IPS-18a (cell line): ENCODE measurements at regions not wholly inside any gene's neighbourhood (a gene's known extent, or its start where the extent isn't known, plus 50 kb on each side); places are given as distances from the start of the nearest gene placed in this dataset.

Experiments
- H3K27ac ChIP-seq: one replicate; pipeline ENCODE4 v1.5.1; 2013; ENCODE audit warnings: low read length
- H3K27me3 ChIP-seq: one replicate; pipeline ENCODE4 v1.6.1; 2013; ENCODE audit warnings: mild to moderate bottlenecking, low read length; ENCODE audit not compliant: control insufficient read depth, insufficient read depth
- H3K36me3 ChIP-seq: one replicate; pipeline ENCODE4 v1.6.1; 2013; ENCODE audit warnings: low read depth, low read length; ENCODE audit not compliant: control insufficient read depth
- H3K4me1 ChIP-seq: one replicate; pipeline ENCODE4 v1.6.1; 2013; ENCODE audit warnings: low read depth, low read length; ENCODE audit not compliant: control insufficient read depth
- H3K4me3 ChIP-seq: one replicate; pipeline ENCODE4 v1.5.1; 2013; ENCODE audit warnings: low read length
- H3K9ac ChIP-seq: one replicate; pipeline ENCODE4 v1.6.1; 2013; ENCODE audit warnings: mild to moderate bottlenecking, low read length, moderate library complexity
- H3K9me3 ChIP-seq: one replicate; pipeline ENCODE4 v1.6.1; 2013; ENCODE audit warnings: low read depth, low read length; ENCODE audit not compliant: control insufficient read depth

GRCh38 chr1:244995602-244996400 is 131.5 kb upstream of the HNRNPU start:
- H3K36me3 ChIP-seq, result no peaks in the 10 kb centered on the region
- H3K9me3 ChIP-seq, result no peaks in the 10 kb centered on the region
- H3K4me1 ChIP-seq, result no peaks in the 10 kb centered on the region
- H3K27ac ChIP-seq, result no peak overlapping the region
- no peak overlapping the region for H3K4me3 ChIP-seq
- H3K9ac ChIP-seq, result no peak overlapping the region
- no peaks in the 10 kb centered on the region for H3K27me3 ChIP-seq

GRCh38 chr1:244992833-244993232 is 128.5 kb upstream of the HNRNPU start:
- no peak overlapping the region for H3K9ac ChIP-seq
- no peak overlapping the region for H3K4me3 ChIP-seq
- no peaks in the 10 kb centered on the region for H3K36me3 ChIP-seq
- H3K4me1 ChIP-seq, result no peaks in the 10 kb centered on the region
- H3K9me3 ChIP-seq, result no peaks in the 10 kb centered on the region
- no peaks in the 10 kb centered on the region for H3K27me3 ChIP-seq
- H3K27ac ChIP-seq, result no peak overlapping the region

GRCh38 chr1:244989813-244990212 is 125.5 kb upstream of the HNRNPU start:
- Histone ChIP-seq H3K4me3 (no peak overlapping the region), H3K27ac (no peak overlapping the region)

DNA sequence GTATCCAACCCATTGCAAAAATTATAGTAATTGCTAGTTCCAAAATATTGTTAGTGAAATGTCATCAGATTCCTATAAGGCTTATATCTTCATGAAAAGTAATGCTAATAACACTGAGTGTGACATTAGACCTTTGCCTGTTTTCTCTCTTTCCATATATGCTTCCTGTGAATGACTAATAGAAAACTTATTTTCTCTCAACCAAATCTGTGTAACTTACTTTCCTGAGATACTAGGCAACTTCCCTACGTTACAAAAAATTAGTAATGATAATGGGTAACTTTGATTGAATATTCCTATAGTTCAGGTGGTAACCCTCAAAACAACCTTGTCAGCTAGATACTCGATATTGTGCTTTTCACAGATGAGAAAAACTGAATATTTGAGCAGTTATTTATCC is 124.2 kb upstream of the HNRNPU start:
- Histone ChIP-seq H3K4me1 (no peaks in the 10 kb centered on the region), H3K27ac (no peak overlapping the region), H3K4me3 (no peak overlapping the region), H3K9ac (no peak overlapping the region), H3K36me3 (no peaks in the 10 kb centered on the region), H3K27me3 (no peaks in the 10 kb centered on the region), H3K9me3 (no peaks in the 10 kb centered on the region)

More at GRCh38 chr1:244989813-244990212, 125.5 kb upstream of the HNRNPU start:
- H3K9me3 ChIP-seq, result no peaks in the 10 kb centered on the region
- H3K36me3 ChIP-seq, result no peaks in the 10 kb centered on the region
- no peaks in the 10 kb centered on the region for H3K4me1 ChIP-seq
- no peaks in the 10 kb centered on the region for H3K27me3 ChIP-seq
- no peak overlapping the region for H3K9ac ChIP-seq

DNA sequence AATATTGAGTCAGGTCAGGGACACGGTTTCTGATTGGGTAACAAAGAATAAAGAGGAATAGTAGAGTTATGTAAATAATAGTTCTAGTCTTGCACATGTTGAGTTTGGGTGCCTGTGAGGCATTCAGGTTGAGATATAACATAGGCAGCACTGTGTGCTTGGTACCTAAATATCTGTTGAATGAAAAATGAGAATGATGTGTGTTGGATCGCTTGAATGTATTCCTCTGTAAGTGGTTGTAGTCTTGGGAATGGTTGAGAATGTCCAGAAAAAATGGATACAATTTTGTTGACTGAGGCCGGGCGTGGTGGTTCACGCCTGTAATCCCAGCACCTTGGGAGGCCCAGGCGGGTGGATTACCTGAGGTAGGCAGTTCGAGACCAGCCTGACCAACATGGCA is 116.3 kb upstream of the HNRNPU start:
- H3K4me1 ChIP-seq, result no peaks in the 10 kb centered on the region
- H3K9me3 ChIP-seq, result no peaks in the 10 kb centered on the region
- no peak overlapping the region for H3K9ac ChIP-seq
- H3K27ac ChIP-seq, result no peak overlapping the region
- H3K36me3 ChIP-seq, result no peaks in the 10 kb centered on the region
- no peaks in the 10 kb centered on the region for H3K27me3 ChIP-seq
- H3K4me3 ChIP-seq, result no peak overlapping the region

DNA sequence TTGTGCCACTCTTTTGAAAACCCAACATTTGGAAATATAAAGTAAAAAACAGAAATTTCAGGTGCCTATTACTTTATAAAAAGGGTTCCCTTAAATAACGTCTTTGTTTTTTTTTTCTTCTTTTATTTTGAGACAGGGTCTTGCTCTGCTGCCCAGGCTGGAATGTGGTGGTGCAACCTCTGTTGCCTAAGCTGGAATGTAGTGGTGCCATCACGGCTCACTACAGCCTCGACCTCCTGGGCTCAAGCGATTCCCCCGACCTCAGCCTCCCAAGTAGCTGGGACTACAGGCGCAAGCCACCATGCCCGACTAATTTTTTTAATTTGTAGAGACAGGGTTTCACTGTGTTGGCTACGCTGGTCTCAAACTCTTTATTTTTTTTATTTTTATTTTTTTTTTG is 110.2 kb upstream of the HNRNPU start:
- H3K4me1 ChIP-seq, result peaks cover 9% of the 10 kb centered on the region
- H3K4me3 ChIP-seq, result no peak overlapping the region
- no peaks in the 10 kb centered on the region for H3K36me3 ChIP-seq
- H3K27ac ChIP-seq, result no peak overlapping the region
- H3K27me3 ChIP-seq, result no peaks in the 10 kb centered on the region
- no peak overlapping the region for H3K9ac ChIP-seq
- H3K9me3 ChIP-seq, result no peaks in the 10 kb centered on the region

DNA sequence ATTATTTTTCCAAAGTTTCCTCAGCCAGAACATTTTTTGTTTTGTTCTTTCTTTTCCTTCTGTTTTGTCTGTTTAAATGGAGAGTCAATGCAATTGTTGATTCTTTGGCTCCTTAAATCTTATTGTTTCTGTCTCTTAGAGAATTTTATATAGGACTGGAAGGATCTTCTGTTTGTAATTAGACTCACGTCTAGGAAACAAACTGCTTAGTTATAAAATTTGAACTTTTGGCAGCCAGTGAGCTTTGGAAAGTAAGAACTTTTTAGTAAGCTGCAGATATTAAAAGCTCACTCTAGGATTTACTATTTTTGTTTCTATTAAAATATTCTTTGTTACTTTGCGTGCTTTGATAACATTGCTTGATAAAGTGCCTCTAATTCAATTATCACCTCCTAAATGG is 109.8 kb upstream of the HNRNPU start:
- Histone ChIP-seq H3K36me3 (no peaks in the 10 kb centered on the region), H3K27me3 (no peaks in the 10 kb centered on the region), H3K4me3 (no peak overlapping the region), H3K4me1 (peaks cover 11% of the 10 kb centered on the region), H3K9ac (no peak overlapping the region), H3K9me3 (no peaks in the 10 kb centered on the region), H3K27ac (no peak overlapping the region)

DNA sequence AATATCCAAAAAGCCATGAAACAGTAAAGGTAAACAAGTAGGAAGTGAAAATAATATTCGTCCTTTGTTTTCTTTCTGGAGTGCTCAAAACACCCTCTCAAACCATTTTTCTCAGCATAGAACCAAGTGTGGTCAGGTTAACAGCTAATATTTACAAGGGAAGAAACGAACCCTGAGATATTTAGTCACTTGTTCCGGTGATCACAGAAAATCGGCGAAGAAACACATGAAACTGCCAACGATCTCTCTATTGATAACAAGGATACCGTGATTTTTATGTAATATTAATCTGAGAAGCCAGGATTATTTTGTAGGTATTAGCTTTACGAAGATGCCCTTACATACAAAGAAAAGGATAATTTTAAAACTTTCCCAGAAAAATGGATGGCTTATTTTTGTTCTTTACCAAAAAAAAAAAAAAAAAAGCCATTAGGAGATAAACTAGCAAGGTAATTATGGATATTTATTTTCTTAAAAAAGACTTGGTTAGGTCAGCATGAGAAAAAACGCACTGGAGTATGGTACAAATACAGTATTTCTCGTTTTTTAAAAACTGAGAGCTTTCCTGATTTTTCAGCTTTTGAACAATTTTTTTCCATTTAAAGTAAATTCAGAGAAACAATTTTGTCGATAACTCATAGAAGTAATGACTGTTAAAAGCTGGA is 107.3 kb upstream of the HNRNPU start:
- Histone ChIP-seq H3K27me3 (no peaks in the 10 kb centered on the region), H3K4me1 (peaks cover 22% of the 10 kb centered on the region), H3K27ac (peak overlapping the region; percentile 98), H3K4me3 (peak overlapping the region; percentile 79), H3K9me3 (no peaks in the 10 kb centered on the region), H3K36me3 (no peaks in the 10 kb centered on the region), H3K9ac (peak overlapping the region; percentile 97)

DNA sequence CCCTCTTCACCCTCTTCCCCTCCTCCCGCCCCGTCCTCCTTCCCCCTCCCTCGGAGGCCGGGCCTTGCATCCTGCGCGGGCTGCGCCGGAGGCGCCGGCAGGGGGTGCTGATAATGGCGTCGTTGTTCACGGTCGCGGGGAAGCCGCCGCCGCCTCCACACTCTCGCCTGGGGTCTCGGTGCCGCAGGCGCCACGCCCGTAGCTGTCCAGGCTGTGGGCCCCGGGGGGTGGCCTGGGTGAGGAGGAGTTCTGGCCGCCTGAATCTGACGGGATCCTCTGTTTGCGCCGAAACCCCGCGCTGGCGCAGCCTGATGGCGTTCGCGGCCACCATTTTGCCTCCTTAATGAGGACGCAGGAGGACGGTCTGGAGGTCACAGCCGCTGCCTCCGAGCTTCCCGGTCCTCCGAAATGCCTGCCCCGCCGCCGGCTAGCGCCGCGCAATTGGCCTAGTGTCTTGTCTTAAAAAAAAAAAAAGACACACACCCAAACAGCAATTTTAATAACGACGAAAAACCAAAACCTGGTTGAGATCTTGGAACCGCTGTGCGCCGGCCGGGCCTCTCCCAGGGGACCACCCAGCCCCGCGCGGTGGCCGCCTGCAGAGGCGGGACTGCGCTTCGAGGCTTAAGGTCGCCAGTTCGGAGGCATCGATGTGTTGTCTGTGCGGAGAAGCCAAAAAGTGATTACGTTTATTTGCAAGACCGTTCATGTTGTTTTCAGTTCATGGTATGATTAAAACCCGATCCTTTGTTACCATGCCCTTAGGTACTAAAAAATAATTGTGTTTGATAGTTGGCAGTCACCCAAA is 106.6 kb upstream of the HNRNPU start:
- no peaks in the 10 kb centered on the region for H3K9me3 ChIP-seq
- peaks cover 22% of the 10 kb centered on the region for H3K4me1 ChIP-seq
- peak overlapping the region; percentile 97 for H3K9ac ChIP-seq
- no peaks in the 10 kb centered on the region for H3K36me3 ChIP-seq
- no peaks in the 10 kb centered on the region for H3K27me3 ChIP-seq
- peak overlapping the region; percentile 79 for H3K4me3 ChIP-seq
- H3K27ac ChIP-seq, result peak overlapping the region; percentile 98

DNA sequence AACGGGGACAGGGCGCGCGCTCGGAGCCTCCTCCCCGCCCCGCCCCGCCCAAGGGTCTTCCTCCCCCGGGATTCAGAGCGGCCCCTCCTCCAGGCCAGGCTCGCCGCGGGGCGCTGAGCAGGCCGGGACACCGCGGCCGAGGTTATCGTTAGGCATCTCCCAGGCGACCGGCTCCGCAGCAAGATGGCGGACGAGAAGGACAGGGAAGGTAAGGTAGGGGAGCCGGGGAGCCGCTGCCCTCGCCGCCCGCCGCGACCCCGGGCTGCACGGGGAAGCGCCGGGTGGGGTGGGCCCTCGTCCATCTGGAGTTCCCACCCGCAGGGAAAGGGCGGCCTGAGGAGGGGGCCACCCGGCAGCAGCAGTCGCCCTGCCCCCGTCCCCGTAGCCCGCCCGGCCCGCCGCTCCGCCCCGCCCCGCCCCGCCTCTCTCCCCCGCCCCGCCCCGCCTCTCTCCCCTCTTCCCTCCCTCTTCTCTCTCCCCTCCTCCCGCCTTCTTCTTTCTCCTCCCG is 105.9 kb upstream of the HNRNPU start:
- H3K9ac ChIP-seq, result peak overlapping the region; percentile 97
- H3K4me3 ChIP-seq, result peak overlapping the region; percentile 79
- H3K27me3 ChIP-seq, result no peaks in the 10 kb centered on the region
- H3K27ac ChIP-seq, result peak overlapping the region; percentile 84
- H3K36me3 ChIP-seq, result no peaks in the 10 kb centered on the region
- H3K4me1 ChIP-seq, result peaks cover 22% of the 10 kb centered on the region
- no peaks in the 10 kb centered on the region for H3K9me3 ChIP-seq
